ENCODE measurements at regions not wholly inside any gene's neighbourhood (a gene's known extent, or its start where the extent isn't known, plus 50 kb on each side); places are given as distances from the start of the nearest gene placed in this dataset.

DNA sequence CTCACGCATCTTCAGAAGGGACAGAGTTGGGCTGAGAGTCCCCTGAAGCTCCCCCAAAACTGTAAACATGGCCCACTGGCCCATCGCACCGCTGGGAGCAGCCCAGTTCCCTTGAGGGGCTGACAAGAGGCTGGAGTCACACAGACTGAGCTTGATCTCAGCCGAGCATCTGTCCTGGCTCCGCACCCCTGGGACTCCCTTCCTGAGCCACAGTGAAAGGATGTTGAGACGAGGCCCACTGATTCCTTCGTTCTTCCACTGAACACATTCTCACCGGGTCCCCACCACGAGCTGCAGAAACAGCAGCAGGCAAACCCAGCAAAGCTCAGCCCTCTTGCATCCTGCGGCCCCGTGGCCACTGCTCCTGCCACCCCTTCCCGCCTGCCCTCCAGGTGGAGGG is 145.9 kb upstream of the CIBAR2 start:
- Histone ChIP-seq H3K9ac (ENCODE audit: insufficient read depth, low read depth, low read length) (no peak overlapping the region), H3K4me1 (ENCODE audit: insufficient read depth, low read length) (peaks cover 6% of the 10 kb centered on the region), H3K4me3 (replicated peaks in 1 of 3; ENCODE audit: insufficient read depth in 1 of 3, low read depth in 2 of 3, low read length in 3 of 3) (no peak overlapping the region), H4K20me1 (ENCODE audit: insufficient read depth, low read length) (peaks cover 10% of the 10 kb centered on the region; the same call in 1 of the 2 replicates), H3K9me3 (ENCODE audit: low read length) (no peaks in the 10 kb centered on the region), H3K27ac (ENCODE audit: extremely low read length, insufficient read depth, low read length) (no peak overlapping the region), H2AFZ (ENCODE audit: low read length) (no peak overlapping the region), H3K36me3 (replicated peaks in 1 of 2; ENCODE audit: control insufficient read depth in 1 of 2, insufficient read depth in 2 of 2, low read length in 2 of 2) (no peaks in the 10 kb centered on the region), H3K4me2 (ENCODE audit: low read depth, low read length) (no peak overlapping the region), H3K27me3 (ENCODE audit: control insufficient read depth in 1 of 2, insufficient read depth in 2 of 2, low read length in 2 of 2) (0 out of 5 replicates have a peak, but pooled peaks cover 0 to 1% of the 10 kb centered on the region in 2 experiments), H3K79me2 (ENCODE audit: insufficient read depth, low read length) (no peaks in the 10 kb centered on the region)
- CTCF ChIA-PET (ENCODE audit: low intra/inter-chr PET ratio, low total read pairs) = no interaction called here
- ATAC-seq (no peak), DNase-seq (ENCODE audit: low spot score) (no peak), FAIRE-seq (no peak)
- no TSS peak for BruUV-seq (replicated peaks)
- intact Hi-C loops (cut with micrococcal nuclease; ENCODE audit: unreplicated experiment) (no loop called here), in situ Hi-C loops (cut with HindIII; ENCODE audit: extremely low pct_ligation_motif_present, low pct_unique_long_range_greater_than_20kb) (no loop called here)
- 65% methylated on average over 7 of the region's 12 CpGs for WGBS (ENCODE audit: low lambda C conversion rate)
- no peak for TF ChIP-seq SKI (IDR thresholded peaks at IDR 0.05; ENCODE audit: partially characterized antibody)
- no peak for TF ChIP-seq ZEB1 (IDR thresholded peaks at IDR 0.05; ENCODE audit: insufficient replicate concordance, low read depth)
- TF ChIP-seq ZNF891 (CRISPR knock-in tag; IDR thresholded peaks at IDR 0.05) = 0 out of 2 replicates have a peak, but pooled peaks have one; percentile 10
- POLR2A ChIA-PET = no interaction called here

DNA sequence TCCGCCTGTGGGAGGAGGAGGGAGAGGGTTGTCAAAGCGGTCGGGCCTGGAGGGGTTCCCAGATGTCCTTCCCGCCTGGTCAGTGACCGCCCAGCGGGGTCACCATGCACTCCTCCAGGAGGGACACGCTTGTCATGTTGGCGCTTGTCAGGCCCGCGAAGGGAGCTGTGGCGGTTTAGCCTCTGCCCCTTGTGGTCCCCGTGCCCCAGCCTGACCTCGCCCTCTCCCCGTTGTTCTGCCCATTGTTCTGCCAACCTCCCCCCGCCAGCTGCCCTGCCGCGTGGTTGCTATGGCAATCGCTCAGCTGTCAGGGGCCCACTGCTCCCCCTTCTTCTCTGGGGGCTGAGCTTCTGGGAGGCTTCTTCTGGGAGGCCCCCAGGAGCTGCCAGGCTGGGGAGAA is 146.4 kb upstream of the CIBAR2 start:
- Histone ChIP-seq H3K36me3 (replicated peaks in 1 of 2; ENCODE audit: control insufficient read depth in 1 of 2, insufficient read depth in 2 of 2, low read length in 2 of 2) (no peaks in the 10 kb centered on the region), H3K27me3 (ENCODE audit: control insufficient read depth in 1 of 2, insufficient read depth in 2 of 2, low read length in 2 of 2) (0 out of 5 replicates have a peak, but pooled peaks cover 0 to 1% of the 10 kb centered on the region in 2 experiments), H2AFZ (ENCODE audit: low read length) (no peak overlapping the region), H3K27ac (ENCODE audit: extremely low read length, insufficient read depth, low read length) (no peak overlapping the region), H4K20me1 (ENCODE audit: insufficient read depth, low read length) (peaks cover 6% of the 10 kb centered on the region; the same call in 1 of the 2 replicates), H3K9ac (ENCODE audit: insufficient read depth, low read depth, low read length) (no peak overlapping the region), H3K4me3 (replicated peaks in 1 of 3; ENCODE audit: insufficient read depth in 1 of 3, low read depth in 2 of 3, low read length in 3 of 3) (no peak overlapping the region), H3K9me3 (ENCODE audit: low read length) (no peaks in the 10 kb centered on the region), H3K4me1 (ENCODE audit: insufficient read depth, low read length) (peaks cover 1% of the 10 kb centered on the region), H3K79me2 (ENCODE audit: insufficient read depth, low read length) (no peaks in the 10 kb centered on the region), H3K4me2 (ENCODE audit: low read depth, low read length) (no peak overlapping the region)
- ChIA-PET POLR2A (no interaction called here), CTCF (ENCODE audit: low intra/inter-chr PET ratio, low total read pairs) (no interaction called here)
- in situ Hi-C loops (cut with HindIII; ENCODE audit: extremely low pct_ligation_motif_present, low pct_unique_long_range_greater_than_20kb) = no loop called here
- DNase-seq (ENCODE audit: low spot score) = no peak
- intact Hi-C loops (cut with micrococcal nuclease; ENCODE audit: unreplicated experiment) = no loop called here
- ATAC-seq = no peak
- BruUV-seq (replicated peaks) = no TSS peak
- no peak for FAIRE-seq
- 46% methylated on average over 13 of the region's 18 CpGs for WGBS (ENCODE audit: low lambda C conversion rate)
- no peak for TF ChIP-seq POLR2A (IDR thresholded peaks at IDR 0.05; ENCODE audit: insufficient read depth in 1 of 2, low read depth in 2 of 2, low read length in 2 of 2)
- TF ChIP-seq RELA (CRISPR knock-in tag; IDR thresholded peaks at IDR 0.05) = no peak
- no peak for TF ChIP-seq ARID2 (CRISPR knock-in tag; IDR thresholded peaks at IDR 0.05; ENCODE audit: borderline replicate concordance)
- no peak for TF ChIP-seq CHD4 (IDR thresholded peaks at IDR 0.05; ENCODE audit: borderline replicate concordance, low read length)
- no peak for TF ChIP-seq ZNF615 (CRISPR knock-in tag; IDR thresholded peaks at IDR 0.05; ENCODE audit: borderline replicate concordance)
- no peak for TF ChIP-seq TAF15 (IDR thresholded peaks at IDR 0.05; ENCODE audit: low read depth, low read length, poor library complexity, severe bottlenecking)
- TF ChIP-seq, protein P1, sequence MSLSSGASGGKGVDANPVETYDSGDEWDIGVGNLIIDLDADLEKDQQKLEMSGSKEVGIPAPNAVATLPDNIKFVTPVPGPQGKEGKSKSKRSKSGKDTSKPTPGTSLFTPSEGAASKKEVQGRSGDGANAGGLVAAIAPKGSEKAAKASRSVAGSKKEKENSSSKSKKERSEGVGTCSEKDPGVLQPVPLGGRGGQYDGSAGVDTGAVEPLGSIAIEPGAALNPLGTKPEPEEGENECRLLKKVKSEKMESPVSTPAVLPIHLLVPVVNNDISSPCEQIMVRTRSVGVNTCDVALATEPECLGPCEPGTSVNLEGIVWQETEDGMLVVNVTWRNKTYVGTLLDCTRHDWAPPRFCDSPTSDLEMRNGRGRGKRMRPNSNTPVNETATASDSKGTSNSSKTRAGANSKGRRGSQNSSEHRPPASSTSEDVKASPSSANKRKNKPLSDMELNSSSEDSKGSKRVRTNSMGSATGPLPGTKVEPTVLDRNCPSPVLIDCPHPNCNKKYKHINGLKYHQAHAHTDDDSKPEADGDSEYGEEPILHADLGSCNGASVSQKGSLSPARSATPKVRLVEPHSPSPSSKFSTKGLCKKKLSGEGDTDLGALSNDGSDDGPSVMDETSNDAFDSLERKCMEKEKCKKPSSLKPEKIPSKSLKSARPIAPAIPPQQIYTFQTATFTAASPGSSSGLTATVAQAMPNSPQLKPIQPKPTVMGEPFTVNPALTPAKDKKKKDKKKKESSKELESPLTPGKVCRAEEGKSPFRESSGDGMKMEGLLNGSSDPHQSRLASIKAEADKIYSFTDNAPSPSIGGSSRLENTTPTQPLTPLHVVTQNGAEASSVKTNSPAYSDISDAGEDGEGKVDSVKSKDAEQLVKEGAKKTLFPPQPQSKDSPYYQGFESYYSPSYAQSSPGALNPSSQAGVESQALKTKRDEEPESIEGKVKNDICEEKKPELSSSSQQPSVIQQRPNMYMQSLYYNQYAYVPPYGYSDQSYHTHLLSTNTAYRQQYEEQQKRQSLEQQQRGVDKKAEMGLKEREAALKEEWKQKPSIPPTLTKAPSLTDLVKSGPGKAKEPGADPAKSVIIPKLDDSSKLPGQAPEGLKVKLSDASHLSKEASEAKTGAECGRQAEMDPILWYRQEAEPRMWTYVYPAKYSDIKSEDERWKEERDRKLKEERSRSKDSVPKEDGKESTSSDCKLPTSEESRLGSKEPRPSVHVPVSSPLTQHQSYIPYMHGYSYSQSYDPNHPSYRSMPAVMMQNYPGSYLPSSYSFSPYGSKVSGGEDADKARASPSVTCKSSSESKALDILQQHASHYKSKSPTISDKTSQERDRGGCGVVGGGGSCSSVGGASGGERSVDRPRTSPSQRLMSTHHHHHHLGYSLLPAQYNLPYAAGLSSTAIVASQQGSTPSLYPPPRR (CRISPR knock-in tag; IDR thresholded peaks at IDR 0.05; ENCODE audit: borderline replicate concordance) = no peak
- TF ChIP-seq, protein P2, sequence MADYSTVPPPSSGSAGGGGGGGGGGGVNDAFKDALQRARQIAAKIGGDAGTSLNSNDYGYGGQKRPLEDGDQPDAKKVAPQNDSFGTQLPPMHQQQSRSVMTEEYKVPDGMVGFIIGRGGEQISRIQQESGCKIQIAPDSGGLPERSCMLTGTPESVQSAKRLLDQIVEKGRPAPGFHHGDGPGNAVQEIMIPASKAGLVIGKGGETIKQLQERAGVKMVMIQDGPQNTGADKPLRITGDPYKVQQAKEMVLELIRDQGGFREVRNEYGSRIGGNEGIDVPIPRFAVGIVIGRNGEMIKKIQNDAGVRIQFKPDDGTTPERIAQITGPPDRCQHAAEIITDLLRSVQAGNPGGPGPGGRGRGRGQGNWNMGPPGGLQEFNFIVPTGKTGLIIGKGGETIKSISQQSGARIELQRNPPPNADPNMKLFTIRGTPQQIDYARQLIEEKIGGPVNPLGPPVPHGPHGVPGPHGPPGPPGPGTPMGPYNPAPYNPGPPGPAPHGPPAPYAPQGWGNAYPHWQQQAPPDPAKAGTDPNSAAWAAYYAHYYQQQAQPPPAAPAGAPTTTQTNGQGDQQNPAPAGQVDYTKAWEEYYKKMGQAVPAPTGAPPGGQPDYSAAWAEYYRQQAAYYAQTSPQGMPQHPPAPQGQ (CRISPR knock-in tag; IDR thresholded peaks at IDR 0.05; ENCODE audit: borderline replicate concordance) = no peak
